ENCODE measurements at regions not wholly inside any gene's neighbourhood (a gene's known extent, or its start where the extent isn't known, plus 50 kb on each side); places are given as distances from the start of the nearest gene placed in this dataset.
A peak's percentile ranks its signal among the peaks of the same experiment; 100 is the strongest.

DNA sequence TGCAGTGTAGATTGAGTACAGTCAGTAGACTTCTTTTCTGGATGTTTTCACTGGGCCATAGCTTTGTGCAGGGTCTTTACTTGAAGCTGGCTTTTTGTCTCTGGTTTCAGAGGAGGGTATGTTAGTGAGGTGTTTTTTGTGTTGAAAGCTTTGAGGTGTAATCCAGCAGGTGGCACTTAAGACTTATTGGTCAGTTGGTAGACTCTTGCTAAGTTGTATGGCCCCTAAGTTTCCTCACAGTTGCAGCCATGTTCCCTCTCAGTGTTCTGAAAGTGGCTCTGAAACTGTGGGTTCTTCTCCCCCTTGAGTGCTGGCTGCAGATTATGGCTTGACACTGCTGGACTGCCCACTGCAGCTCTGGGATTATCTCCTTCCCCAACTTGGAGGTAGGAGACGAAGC is 55.7 kb upstream of the SLC44A1 start:
- H3K4me3 ChIP-seq = no peak overlapping the region
- ChIA-PET CTCF (ENCODE audit: low intra/inter-chr PET ratio) (no interaction called here), POLR2A (no interaction called here)
- WGBS (ENCODE audit: insufficient coverage, low coverage, missing lambda C conversion rate) = 0% methylated on average over 1 of the region's 1 CpG
- H3K27me3 ChIP-seq (ENCODE audit: control insufficient read depth in 2 of 2, insufficient read depth in 2 of 2, low read length in 2 of 2) = peaks cover 3 to 25% of the 10 kb centered on the region in 2 experiments; a peak in 3 of 5 replicates
- ATAC-seq (no peak), DNase-seq (ENCODE audit: extremely low read depth in 1 of 4, low spot score in 3 of 4) (no peak), FAIRE-seq (no peak)
- TF ChIP-seq RAD21 (CRISPR knock-in tag; conservative IDR thresholded peaks at IDR 0.05 in 1 of 2, IDR thresholded peaks at IDR 0.05 in 1 of 2) (peak in 1 of 2 experiments; percentile 50; a peak in 2 of 4 replicates), MYBL2 (IDR thresholded peaks at IDR 0.05; ENCODE audit: low read depth) (no peak), MYBL2 (CRISPR knock-in tag; IDR thresholded peaks at IDR 0.05; ENCODE audit: borderline replicate concordance) (no peak)
- no TSS peak for BruUV-seq (replicated peaks)
- in situ Hi-C loops (cut with MboI) (no loop called here), intact Hi-C loops (cut with micrococcal nuclease) (loop anchor here (10.0 kb wide), 1 partner anchor 196 kb away; no protein-coding TSS in a partner anchor)
- no peak overlapping the region for H3K9ac ChIP-seq (ENCODE audit: insufficient read depth in 1 of 2, low read depth in 2 of 2, low read length in 2 of 2)
- no peaks in the 10 kb centered on the region for H3K9me3 ChIP-seq (replicated peaks; ENCODE audit: control insufficient read depth, insufficient read depth, low read depth, low read length)
- no peak overlapping the region for H2AFZ ChIP-seq (ENCODE audit: low read depth, low read length)
- H3K79me2 ChIP-seq (ENCODE audit: control insufficient read depth, insufficient read depth, low read length) = no peaks in the 10 kb centered on the region
- no peaks in the 10 kb centered on the region for H3K9me1 ChIP-seq (ENCODE audit: control insufficient read depth, insufficient read depth, low read length)
- H3K36me3 ChIP-seq (ENCODE audit: control insufficient read depth, insufficient read depth, low read length) = no peaks in the 10 kb centered on the region
- no peak overlapping the region for H3K4me2 ChIP-seq (ENCODE audit: insufficient read depth, low read length)
- no peaks in the 10 kb centered on the region for H4K20me1 ChIP-seq (replicated peaks; ENCODE audit: control insufficient read depth, insufficient read depth, low read length)
- no peak overlapping the region for H3K27ac ChIP-seq (ENCODE audit: extremely low read depth, low read depth, low read length)
- no peaks in the 10 kb centered on the region for H3K4me1 ChIP-seq (replicated peaks in 1 of 2; ENCODE audit: control insufficient read depth in 2 of 2, insufficient read depth in 2 of 2, low read length in 2 of 2)

DNA sequence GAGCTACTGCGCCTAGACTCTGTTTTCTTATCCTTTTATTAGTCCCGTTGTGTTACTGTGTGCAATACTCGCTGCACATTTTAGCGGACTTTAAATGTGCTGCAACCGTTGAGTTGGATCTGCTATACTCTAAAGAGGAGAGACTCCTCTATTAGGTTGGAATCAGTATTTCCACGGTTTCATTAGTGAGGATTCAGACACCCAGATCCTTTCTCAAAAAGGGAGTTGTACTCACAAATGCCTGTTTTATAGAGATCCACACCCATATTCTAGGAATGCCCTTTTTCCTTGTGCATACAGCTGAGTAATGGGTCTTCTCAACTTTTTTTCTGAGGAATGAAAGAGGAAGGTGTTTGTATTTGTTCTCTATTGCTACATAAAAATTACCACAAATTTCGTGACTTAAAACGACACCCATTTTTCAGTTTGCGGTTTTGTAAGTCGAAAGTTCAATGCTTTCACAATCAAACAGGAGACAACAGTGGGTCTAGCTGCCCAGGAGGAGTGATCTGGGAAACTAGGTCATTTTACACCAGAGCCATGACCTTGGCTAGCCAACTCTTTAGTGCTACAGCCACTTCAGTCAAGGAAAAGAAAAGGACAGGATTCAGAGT is 52.8 kb upstream of the SLC44A1 start:
- FAIRE-seq (no peak), ATAC-seq (no peak), DNase-seq (ENCODE audit: extremely low read depth in 1 of 4, low spot score in 3 of 4) (no peak)
- in situ Hi-C loops (cut with MboI) = no loop called here
- Histone ChIP-seq H3K9me3 (replicated peaks; ENCODE audit: control insufficient read depth, insufficient read depth, low read depth, low read length) (no peaks in the 10 kb centered on the region), H3K9me1 (ENCODE audit: control insufficient read depth, insufficient read depth, low read length) (no peaks in the 10 kb centered on the region), H3K36me3 (ENCODE audit: control insufficient read depth, insufficient read depth, low read length) (no peaks in the 10 kb centered on the region), H3K4me3 (no peak overlapping the region), H3K79me2 (ENCODE audit: control insufficient read depth, insufficient read depth, low read length) (no peaks in the 10 kb centered on the region), H3K4me1 (replicated peaks in 1 of 2; ENCODE audit: control insufficient read depth in 2 of 2, insufficient read depth in 2 of 2, low read length in 2 of 2) (no peaks in the 10 kb centered on the region), H3K9ac (ENCODE audit: insufficient read depth in 1 of 2, low read depth in 2 of 2, low read length in 2 of 2) (no peak overlapping the region), H3K4me2 (ENCODE audit: insufficient read depth, low read length) (no peak overlapping the region), H3K27ac (ENCODE audit: extremely low read depth, low read depth, low read length) (no peak overlapping the region), H4K20me1 (replicated peaks; ENCODE audit: control insufficient read depth, insufficient read depth, low read length) (no peaks in the 10 kb centered on the region), H2AFZ (ENCODE audit: low read depth, low read length) (no peak overlapping the region), H3K27me3 (ENCODE audit: control insufficient read depth in 2 of 2, insufficient read depth in 2 of 2, low read length in 2 of 2) (peaks cover 3 to 25% of the 10 kb centered on the region in 2 experiments; a peak in 3 of 5 replicates)
- 0% methylated on average over 10 of the region's 10 CpGs for WGBS (ENCODE audit: insufficient coverage, low coverage, missing lambda C conversion rate)
- BruUV-seq (replicated peaks) = no TSS peak
- CTCF ChIA-PET (ENCODE audit: low intra/inter-chr PET ratio) = no interaction called here
- POLR2A ChIA-PET = interaction anchor here (1.2 kb wide), 1 partner anchor 9 kb away, joined by 3 read pairs; no protein-coding TSS in a partner anchor
- intact Hi-C loops (cut with micrococcal nuclease) = no loop called here
- TF ChIP-seq, protein P1, sequence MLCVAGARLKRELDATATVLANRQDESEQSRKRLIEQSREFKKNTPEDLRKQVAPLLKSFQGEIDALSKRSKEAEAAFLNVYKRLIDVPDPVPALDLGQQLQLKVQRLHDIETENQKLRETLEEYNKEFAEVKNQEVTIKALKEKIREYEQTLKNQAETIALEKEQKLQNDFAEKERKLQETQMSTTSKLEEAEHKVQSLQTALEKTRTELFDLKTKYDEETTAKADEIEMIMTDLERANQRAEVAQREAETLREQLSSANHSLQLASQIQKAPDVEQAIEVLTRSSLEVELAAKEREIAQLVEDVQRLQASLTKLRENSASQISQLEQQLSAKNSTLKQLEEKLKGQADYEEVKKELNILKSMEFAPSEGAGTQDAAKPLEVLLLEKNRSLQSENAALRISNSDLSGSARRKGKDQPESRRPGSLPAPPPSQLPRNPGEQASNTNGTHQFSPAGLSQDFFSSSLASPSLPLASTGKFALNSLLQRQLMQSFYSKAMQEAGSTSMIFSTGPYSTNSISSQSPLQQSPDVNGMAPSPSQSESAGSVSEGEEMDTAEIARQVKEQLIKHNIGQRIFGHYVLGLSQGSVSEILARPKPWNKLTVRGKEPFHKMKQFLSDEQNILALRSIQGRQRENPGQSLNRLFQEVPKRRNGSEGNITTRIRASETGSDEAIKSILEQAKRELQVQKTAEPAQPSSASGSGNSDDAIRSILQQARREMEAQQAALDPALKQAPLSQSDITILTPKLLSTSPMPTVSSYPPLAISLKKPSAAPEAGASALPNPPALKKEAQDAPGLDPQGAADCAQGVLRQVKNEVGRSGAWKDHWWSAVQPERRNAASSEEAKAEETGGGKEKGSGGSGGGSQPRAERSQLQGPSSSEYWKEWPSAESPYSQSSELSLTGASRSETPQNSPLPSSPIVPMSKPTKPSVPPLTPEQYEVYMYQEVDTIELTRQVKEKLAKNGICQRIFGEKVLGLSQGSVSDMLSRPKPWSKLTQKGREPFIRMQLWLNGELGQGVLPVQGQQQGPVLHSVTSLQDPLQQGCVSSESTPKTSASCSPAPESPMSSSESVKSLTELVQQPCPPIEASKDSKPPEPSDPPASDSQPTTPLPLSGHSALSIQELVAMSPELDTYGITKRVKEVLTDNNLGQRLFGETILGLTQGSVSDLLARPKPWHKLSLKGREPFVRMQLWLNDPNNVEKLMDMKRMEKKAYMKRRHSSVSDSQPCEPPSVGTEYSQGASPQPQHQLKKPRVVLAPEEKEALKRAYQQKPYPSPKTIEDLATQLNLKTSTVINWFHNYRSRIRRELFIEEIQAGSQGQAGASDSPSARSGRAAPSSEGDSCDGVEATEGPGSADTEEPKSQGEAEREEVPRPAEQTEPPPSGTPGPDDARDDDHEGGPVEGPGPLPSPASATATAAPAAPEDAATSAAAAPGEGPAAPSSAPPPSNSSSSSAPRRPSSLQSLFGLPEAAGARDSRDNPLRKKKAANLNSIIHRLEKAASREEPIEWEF (CRISPR knock-in tag; IDR thresholded peaks at IDR 0.05) = no peak
- TF ChIP-seq, protein P2, sequence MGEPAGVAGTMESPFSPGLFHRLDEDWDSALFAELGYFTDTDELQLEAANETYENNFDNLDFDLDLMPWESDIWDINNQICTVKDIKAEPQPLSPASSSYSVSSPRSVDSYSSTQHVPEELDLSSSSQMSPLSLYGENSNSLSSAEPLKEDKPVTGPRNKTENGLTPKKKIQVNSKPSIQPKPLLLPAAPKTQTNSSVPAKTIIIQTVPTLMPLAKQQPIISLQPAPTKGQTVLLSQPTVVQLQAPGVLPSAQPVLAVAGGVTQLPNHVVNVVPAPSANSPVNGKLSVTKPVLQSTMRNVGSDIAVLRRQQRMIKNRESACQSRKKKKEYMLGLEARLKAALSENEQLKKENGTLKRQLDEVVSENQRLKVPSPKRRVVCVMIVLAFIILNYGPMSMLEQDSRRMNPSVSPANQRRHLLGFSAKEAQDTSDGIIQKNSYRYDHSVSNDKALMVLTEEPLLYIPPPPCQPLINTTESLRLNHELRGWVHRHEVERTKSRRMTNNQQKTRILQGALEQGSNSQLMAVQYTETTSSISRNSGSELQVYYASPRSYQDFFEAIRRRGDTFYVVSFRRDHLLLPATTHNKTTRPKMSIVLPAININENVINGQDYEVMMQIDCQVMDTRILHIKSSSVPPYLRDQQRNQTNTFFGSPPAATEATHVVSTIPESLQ (CRISPR knock-in tag; IDR thresholded peaks at IDR 0.05) = no peak
- TF ChIP-seq ELF4 (CRISPR knock-in tag; IDR thresholded peaks at IDR 0.05) = no peak
- TF ChIP-seq SIN3B (IDR thresholded peaks at IDR 0.05; ENCODE audit: low read depth) = no peak

All from K562 (cell line).